GM19372 (cell line): ENCODE measurements at regions not wholly inside any gene's neighbourhood (a gene's known extent, or its start where the extent isn't known, plus 50 kb on each side); places are given as distances from the start of the nearest gene placed in this dataset.

ENCODE experiments used
- ATAC-seq: cut with Tn5 transposase; IDR thresholded peaks from one replicate; pipeline ENCODE4 v1.9.1; 2021; ENCODE audit warnings: mild to moderate bottlenecking, low read depth, moderate library complexity; ENCODE audit not compliant: unreplicated experiment

DNA sequence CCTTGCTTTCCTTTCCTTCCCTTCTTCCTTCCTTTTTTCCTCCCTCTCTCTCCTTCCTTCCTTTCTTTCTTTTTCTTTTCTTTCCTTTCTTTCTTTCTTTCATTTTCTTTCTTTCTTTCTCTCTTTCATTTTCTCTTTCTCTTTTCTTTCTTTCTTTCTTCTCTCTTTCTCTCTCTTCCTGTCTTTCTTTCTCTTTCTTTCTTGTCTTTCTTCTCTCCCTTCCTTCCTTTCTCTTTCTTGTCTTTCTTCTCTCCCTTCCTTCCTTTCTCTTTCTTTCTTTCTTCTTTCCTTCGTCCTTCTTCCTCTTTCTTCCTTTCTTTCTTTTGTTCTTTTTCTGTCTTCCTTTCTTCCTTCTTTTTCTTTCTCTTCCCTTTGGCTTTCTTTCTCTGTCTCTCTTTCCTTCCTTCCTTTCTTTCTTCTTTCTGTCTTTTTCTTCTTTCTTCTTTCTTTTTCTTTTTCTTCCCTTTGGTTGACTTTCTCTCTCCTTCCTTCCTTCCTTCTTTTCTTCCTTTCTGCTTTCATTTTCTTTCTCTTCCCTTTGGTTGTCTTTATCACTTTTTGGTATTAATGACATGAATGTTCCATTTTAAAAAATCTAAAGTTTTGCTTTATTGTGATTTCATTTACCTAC, 496.4 kb upstream of the CBLB start:
- ATAC-seq = no peak

DNA sequence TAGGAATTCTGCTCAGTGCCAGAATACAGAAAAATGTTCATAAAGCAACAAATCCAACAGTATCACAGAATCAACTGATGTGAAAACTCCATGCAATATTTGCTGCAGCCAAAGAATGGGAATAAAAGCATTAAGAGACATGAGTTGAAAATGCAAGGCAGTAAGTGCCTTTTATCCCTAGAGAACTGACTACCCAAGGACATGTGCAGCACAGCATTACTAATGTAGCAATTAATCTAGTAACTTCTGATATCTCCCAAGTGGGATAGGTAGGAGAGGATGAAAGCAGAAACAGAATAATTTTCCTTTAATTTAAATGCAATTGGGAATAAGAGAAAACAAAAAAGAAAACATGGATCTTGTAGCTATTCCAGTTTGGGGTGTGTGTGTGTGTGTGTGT, 497.5 kb upstream of the CBLB start:
- no peak for ATAC-seq

- no peak for ATAC-seq
These were observed 498.7 kb upstream of the CBLB start for GRCh38 chr3:106367496-106367895.

DNA sequence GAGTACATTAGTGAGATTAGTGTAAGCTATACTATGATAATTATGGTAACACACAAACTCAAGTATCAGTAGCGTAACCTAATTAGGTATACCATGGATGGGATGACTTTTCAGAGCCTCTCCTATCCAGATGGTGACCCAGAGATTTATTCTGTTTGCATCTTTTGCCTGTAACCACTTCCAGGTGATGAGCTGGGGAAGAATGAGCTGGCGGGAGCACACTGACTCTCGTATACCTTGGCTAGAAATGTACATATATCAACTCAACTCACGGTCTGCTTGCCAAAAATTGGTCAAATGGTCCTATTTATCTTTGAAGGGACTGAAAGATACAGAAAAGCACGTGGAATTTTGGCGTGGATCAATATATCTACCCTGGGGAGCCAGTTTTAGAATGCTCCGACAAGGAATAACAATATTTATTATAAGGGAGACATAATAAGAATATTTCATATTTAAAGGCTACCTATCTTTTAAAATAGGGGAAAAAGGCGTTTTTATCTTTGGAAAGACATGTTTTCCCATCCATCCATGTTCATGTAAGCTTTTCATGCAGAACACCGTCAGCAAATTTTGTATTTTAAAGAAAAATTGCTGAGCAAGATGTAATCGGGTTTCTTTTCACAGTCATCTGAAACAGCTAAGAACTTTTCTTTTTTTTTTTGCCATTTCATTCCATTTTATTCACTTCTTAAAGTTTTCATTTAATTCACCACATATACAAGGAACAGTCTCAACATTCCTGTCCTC, 502.6 kb upstream of the CBLB start:
- ATAC-seq = no peak

GRCh38 chr3:106371971-106372805, 503.4 kb upstream of the CBLB start:
- no peak for ATAC-seq

DNA sequence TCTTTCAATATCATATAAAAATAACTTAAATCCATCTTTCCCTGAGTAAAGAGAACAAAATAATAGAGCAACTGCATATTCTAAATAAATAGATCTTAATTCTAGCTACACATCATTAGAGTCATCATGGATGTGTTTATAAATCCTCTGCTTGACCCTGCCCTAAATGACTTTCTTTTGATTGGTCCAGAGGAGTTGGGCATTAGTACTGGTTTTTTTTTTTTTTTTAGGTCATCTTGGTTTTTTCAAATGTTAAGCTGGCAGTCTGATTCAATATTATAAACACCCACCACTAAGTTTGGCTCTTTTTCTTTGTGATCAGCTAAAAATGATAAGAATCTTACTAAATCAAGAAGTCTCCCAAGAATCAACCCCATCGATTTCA, 504.0 kb upstream of the CBLB start:
- ATAC-seq = no peak

DNA sequence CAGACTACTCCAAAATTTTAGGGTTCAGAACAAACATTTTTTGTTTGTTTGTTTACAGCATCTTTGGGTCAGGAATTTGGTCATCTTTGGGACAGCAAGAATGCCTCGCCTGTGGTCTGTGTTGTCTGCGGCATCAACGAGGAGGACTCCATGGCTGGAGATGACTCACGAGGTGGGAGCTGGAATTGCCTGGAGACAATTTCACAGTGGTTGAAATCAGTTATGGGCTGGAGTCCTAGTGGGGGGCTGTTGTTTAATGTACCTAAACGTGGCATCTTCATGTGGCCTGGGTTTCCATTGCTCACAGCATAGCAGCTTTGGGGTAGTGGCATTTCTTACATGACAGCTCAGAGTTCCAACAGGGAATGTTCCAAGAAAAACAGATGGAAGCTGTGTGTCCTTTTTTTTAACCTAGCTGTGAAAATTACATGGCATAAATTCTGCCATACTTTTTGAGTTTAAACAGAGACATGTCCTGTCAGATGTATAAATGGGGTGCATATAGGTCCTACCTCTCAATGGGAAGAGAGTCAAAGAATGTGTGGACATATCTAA, 507.3 kb upstream of the CBLB start:
- no peak for ATAC-seq

- no peak for ATAC-seq
These were observed 510.5 kb upstream of the CBLB start for GRCh38 chr3:106379251-106379750.

DNA sequence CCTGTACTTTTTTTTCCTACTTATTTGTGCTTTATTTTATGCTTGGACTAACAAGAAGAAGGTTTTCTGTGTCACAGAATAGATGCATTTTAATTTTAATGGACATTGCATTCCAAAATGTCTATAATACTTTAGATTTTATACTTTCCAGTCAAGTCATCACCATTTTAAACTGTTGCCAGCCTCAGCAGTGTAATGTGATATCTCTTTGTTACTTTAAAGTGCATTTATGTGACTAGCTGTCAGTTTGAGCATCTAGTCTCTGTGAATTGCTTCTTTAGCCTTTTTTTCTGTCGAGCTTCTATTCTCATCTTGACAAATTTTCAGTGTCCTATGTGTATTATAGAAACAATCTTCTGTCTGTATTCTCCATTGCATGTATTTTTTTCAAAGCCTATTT, 511.4 kb upstream of the CBLB start:
- no peak for ATAC-seq

DNA sequence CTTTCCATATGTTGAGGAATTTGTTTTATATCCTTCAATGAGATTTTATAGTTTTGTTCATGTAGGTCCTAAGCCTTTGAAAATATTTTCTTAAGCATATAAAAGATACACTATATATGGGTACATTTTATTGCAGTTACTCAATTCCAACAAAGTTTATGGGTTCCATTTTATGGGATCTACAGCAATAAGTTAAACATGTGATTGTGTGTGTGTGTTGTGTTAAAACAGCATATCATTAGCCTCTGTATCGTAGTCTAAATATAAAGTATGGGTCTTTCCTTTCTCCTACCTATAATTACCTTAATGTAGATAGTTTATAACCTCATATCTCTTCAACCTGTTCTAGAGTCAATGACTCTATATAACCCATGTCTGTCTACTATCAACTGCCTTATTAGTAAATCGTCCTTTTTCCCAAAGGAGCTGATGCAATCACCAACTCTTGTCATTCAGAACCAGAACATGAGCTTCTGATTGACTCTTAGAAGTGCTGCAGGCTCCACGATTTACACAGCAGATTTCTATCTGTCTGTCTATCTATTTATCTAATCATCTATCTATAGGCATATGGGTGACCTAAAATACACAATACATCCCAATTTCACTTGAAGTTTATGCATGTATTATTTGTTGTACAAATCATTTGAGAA, 512.6 kb upstream of the CBLB start:
- ATAC-seq = no peak

- no peak for ATAC-seq
These were observed 513.1 kb upstream of the CBLB start for GRCh38 chr3:106381939-106382335.

DNA sequence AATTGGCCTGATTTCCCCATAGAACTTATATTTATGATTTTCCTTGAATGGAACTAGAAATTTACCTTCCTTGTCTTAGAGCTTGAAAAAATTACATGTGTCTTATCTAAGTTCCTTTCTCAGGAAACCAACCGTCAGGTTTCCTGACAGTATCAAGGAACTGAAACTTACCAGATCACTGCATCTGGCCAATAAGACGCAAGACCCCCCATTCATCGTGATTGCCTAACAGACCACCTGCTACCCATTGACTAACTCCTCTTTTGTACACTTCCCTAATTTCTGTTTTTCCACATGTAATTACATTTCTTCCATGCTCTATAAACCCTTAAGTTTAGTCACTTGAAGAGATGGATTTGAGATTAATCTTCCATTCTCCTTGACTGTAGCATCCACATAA, 517.2 kb upstream of the CBLB start:
- ATAC-seq = no peak

DNA sequence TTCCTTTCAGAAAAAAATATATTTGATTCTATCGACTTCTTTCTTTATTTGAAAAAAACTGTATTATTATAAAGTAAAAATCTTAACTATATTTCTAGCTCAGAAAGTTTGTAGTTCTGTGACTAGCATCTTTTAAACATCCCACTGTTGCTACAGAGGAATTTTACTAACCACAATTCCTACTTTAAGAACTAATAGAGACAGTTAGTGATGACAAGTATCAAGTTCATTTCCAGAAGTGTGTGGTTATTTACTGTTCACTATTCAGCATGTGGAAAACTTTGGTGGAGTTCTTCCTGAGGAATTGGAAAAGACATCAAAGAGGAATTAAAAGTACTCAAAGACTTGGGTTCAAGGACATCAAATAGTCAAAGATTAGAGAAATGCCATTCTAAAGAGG, 524.1 kb upstream of the CBLB start:
- ATAC-seq = no peak

DNA sequence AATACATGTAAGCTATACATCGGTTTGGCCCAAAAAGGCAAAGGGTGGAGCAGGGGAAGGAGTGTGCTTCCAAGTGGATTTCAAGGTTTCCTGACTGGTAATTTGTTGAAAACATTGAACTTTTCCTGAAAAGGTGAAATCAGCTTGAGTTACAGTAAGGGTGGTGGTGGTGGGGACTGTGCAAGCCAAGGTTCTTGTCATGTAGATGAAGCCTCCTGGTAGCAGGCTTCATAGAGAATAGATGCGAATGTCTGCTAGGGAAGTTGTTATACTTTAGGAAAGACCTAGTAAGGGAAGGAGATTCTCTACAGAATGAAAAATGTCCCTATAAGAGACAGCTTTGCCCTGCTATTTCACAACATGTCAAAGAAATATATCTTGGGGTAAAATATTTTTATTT, 528.2 kb upstream of the CBLB start:
- ATAC-seq = no peak

GRCh38 chr3:106398891-106399600, 530.2 kb upstream of the CBLB start:
- no peak for ATAC-seq

DNA sequence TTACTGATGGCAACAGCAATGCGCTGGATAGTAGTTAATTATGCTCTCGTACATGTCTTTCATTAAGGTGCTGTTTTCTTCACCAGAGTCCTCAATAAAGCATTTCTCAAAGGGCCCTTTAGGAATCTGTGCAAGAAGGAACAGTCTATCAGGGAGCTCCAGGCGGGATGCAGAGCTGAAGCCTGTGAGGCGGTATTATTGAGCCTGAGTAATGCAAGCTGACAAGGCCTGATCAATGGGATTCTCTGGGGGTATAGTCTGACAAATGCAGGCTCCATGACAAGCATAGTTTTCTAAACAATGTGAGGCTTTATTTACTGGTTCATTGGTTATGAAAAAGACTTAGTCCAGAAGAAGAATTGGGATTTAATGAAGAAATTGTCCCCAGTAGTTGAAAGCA, 530.9 kb upstream of the CBLB start:
- no peak for ATAC-seq

- ATAC-seq = no peak
These were observed 533.1 kb upstream of the CBLB start for GRCh38 chr3:106401666-106402490.

DNA sequence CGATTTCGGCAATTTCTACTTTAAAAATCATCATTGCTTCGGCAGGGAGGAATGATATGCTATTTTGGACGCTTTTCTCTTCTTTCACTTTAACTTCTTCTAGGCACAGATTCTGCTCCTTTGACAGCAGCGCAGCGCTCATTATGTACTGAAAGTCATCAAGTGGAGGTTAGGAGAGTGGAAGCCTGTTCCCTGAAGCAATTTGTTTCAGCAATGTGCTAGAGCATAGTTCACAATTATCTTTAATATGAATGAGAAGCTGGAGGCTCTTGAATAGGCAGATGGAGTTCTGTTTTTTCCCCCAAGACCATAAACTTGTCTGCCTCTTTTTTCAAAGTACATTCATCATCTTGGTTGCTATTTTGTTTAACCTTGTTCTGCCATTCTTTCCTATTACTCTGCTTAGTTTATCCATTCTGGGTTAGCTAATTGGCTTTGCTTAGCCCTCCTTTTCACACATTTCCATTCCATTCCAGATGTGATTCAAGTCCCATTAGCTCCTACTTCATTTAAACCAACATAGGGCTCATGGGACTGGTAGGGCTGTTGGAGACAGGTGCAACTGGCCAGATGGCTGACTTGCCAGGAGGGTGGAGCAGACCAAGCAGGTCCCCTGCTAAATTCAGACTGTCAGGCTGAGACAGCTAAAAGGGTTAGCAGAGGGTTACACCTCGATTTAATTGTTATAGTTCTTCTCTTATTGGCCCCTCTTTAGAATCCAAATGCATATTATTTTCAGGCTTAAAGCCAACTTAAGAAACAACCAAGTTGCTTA, 534.7 kb upstream of the CBLB start:
- ATAC-seq = no peak
